ENCODE measurements at regions not wholly inside any gene's neighbourhood (a gene's known extent, or its start where the extent isn't known, plus 50 kb on each side); places are given as distances from the start of the nearest gene placed in this dataset.

DNA sequence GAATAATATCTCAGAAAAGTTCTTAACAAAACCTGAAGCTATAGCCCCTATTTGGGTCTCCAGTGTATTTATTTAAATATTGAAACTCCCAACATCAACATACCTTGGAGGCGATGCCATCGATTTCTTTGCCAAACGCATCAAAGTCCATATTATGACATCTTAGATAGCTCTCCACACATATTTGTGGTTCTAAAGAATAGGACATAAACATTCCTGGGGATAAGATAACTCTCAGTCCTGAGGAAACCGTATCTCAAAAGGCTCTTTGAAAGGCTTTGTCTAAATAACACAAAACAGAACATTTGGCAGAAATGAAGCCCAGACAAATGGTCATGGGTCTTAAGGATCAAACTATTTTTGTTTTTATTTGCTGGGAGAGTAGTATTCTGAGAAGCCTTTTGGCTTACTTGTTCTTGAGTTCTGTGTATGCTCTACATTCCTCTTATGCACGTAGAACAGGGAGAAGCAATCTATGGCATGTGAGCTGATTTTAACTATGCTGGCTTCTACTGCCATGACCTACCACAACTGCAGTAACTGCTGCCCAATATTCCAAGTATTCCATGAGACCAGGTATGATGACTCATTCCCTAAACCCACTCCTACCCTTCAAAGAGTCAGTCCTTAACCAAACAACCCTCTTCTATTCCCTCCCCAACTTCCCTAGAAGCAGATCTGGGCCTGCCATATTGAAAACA is 279.0 kb upstream of the ZFHX3 start:
- Histone ChIP-seq H3K36me3 (no peaks in the 10 kb centered on the region), H3K9me3 (no peaks in the 10 kb centered on the region), H3K4me1 (no peaks in the 10 kb centered on the region), H3K27ac (no peak overlapping the region), H3K4me3 (no peak overlapping the region), H3K27me3 (no peaks in the 10 kb centered on the region)
- 70 to 84% methylated on average over 5 of the region's 5 CpGs for WGBS, 2 donors
- no peak for DNase-seq
- no peak for ATAC-seq (ENCODE audit: low FRiP score in 2 of 2)
- no peak for TF ChIP-seq POLR2AphosphoS5 (IDR thresholded peaks at IDR 0.05)
- TF ChIP-seq, protein P1, sequence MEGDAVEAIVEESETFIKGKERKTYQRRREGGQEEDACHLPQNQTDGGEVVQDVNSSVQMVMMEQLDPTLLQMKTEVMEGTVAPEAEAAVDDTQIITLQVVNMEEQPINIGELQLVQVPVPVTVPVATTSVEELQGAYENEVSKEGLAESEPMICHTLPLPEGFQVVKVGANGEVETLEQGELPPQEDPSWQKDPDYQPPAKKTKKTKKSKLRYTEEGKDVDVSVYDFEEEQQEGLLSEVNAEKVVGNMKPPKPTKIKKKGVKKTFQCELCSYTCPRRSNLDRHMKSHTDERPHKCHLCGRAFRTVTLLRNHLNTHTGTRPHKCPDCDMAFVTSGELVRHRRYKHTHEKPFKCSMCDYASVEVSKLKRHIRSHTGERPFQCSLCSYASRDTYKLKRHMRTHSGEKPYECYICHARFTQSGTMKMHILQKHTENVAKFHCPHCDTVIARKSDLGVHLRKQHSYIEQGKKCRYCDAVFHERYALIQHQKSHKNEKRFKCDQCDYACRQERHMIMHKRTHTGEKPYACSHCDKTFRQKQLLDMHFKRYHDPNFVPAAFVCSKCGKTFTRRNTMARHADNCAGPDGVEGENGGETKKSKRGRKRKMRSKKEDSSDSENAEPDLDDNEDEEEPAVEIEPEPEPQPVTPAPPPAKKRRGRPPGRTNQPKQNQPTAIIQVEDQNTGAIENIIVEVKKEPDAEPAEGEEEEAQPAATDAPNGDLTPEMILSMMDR (IDR thresholded peaks at IDR 0.05), result no peak
- no peak for TF ChIP-seq POLR2A (IDR thresholded peaks at IDR 0.05)
- no peak for TF ChIP-seq EP300 (IDR thresholded peaks at IDR 0.05)

DNA sequence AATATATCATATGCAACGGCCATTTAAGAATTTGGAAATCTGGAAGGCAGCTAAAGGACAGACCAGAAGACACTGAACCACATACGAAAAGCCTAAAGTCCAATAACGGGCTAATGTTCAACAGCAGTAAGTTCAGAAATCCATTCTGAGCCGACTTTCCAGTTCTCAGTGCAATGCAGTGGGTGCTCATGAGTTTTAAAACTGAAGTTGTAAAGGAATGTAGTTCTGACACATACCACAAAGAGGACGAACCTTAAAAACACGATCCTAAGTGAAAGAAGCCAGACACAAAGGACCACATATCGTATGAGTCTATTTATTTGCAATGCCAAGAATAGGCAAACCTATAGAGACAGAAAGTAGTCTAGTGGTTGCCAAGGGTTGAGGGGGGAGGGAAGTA is 278.3 kb upstream of the ZFHX3 start:
- TF ChIP-seq, protein P1 (IDR thresholded peaks at IDR 0.05), result no peak
- TF ChIP-seq POLR2AphosphoS5 (IDR thresholded peaks at IDR 0.05), result no peak
- TF ChIP-seq POLR2A (IDR thresholded peaks at IDR 0.05), result no peak
- TF ChIP-seq EP300 (IDR thresholded peaks at IDR 0.05), result no peak
- 86 to 91% methylated on average over 7 of the region's 7 CpGs for WGBS, 2 donors
- no peaks in the 10 kb centered on the region for H3K27me3 ChIP-seq
- H3K9me3 ChIP-seq, result no peaks in the 10 kb centered on the region
- H3K4me3 ChIP-seq, result no peak overlapping the region
- no peaks in the 10 kb centered on the region for H3K4me1 ChIP-seq
- DNase-seq, result no peak
- H3K27ac ChIP-seq, result no peak overlapping the region
- H3K36me3 ChIP-seq, result no peaks in the 10 kb centered on the region
- ATAC-seq (ENCODE audit: low FRiP score in 2 of 2), result no peak

DNA sequence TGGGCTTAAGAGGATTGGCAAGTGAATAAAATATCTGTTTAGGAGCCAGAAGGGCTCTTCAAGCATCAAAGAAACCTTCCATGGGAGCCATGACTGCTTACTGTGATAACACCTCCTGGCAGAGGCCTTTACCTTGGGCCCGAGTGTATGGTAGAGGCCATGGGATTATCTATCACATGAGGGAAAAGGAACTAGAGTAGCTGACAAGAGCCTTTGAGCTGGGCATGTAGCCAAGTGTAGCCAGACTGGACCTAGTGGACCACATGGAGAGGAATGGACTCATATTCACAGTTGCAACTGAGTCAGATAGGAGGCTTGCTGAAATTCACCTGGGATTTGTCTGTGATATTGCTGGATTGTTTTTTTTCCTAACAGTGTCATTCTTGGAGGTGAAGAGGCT is 276.0 kb upstream of the ZFHX3 start:
- TF ChIP-seq POLR2AphosphoS5 (IDR thresholded peaks at IDR 0.05) (no peak), EP300 (IDR thresholded peaks at IDR 0.05) (no peak), POLR2A (IDR thresholded peaks at IDR 0.05) (no peak)
- TF ChIP-seq, protein P1 (IDR thresholded peaks at IDR 0.05), result no peak
- Histone ChIP-seq H3K9me3 (no peaks in the 10 kb centered on the region), H3K27ac (no peak overlapping the region), H3K27me3 (no peaks in the 10 kb centered on the region), H3K36me3 (no peaks in the 10 kb centered on the region), H3K4me3 (no peak overlapping the region), H3K4me1 (no peaks in the 10 kb centered on the region)
- 45 to 60% methylated on average over 1 of the region's 1 CpG for WGBS, 2 donors
- peak in 1 of 2 donors; percentile 22 for DNase-seq
- no peak for ATAC-seq (ENCODE audit: low FRiP score in 2 of 2)

DNA sequence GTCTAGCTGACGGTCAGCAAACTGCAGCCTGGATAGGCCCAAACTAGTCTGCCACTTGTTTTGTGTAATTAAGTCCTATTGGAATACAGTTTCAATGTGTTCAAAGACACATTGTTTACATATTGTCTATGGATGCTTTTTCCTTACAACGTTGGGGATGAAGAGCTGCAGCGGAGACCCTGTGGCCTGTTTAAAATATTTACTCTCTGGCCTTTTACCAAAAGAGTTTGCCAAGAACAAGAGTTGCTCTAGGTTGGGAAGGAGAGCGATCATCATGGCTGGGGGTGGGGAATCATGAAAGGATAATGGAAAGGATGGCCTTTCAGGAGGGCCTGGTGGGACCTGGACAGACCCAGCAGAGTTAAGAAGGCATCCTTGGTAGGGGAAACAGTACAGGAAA is 274.9 kb upstream of the ZFHX3 start:
- no peaks in the 10 kb centered on the region for H3K4me1 ChIP-seq
- 61% methylated on average over 4 of the region's 4 CpGs for WGBS, 2 donors
- no peak for DNase-seq
- H3K4me3 ChIP-seq, result no peak overlapping the region
- H3K27me3 ChIP-seq, result no peaks in the 10 kb centered on the region
- no peaks in the 10 kb centered on the region for H3K36me3 ChIP-seq
- TF ChIP-seq POLR2A (IDR thresholded peaks at IDR 0.05), result no peak
- no peak for TF ChIP-seq EP300 (IDR thresholded peaks at IDR 0.05)
- no peak for TF ChIP-seq POLR2AphosphoS5 (IDR thresholded peaks at IDR 0.05)
- TF ChIP-seq, protein P1 (IDR thresholded peaks at IDR 0.05), result no peak
- H3K27ac ChIP-seq, result no peak overlapping the region
- H3K9me3 ChIP-seq, result no peaks in the 10 kb centered on the region
- no peak for ATAC-seq (ENCODE audit: low FRiP score in 2 of 2)

DNA sequence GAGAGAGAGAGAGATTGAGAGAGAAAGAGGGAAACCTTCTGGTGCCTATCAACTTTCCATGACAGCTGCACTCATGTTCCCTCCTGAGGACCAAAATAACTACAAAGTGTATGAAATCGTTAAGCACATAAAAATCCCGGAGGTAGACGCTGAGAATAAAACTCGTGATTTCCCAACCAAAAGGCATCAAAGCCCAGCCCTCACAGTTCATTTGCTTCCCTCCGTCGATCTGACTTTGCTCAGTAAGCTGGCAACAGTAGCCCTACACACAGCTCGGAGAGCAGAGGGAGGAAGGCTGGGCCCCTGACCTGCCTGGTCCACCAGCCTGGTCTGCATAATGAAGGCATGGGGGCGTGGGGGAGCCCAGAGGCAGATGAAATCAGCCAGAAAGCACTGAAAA is 273.9 kb upstream of the ZFHX3 start:
- DNase-seq (no peak), ATAC-seq (ENCODE audit: low FRiP score in 2 of 2) (no peak)
- no peak overlapping the region for H3K27ac ChIP-seq
- no peaks in the 10 kb centered on the region for H3K27me3 ChIP-seq
- TF ChIP-seq, protein P1 (IDR thresholded peaks at IDR 0.05), result no peak
- no peak for TF ChIP-seq POLR2A (IDR thresholded peaks at IDR 0.05)
- no peak for TF ChIP-seq EP300 (IDR thresholded peaks at IDR 0.05)
- no peak for TF ChIP-seq POLR2AphosphoS5 (IDR thresholded peaks at IDR 0.05)
- H3K4me1 ChIP-seq, result no peaks in the 10 kb centered on the region
- WGBS, 2 donors, result 51 to 55% methylated on average over 6 to 8 of the region's 8 CpGs
- no peaks in the 10 kb centered on the region for H3K36me3 ChIP-seq
- H3K9me3 ChIP-seq, result no peaks in the 10 kb centered on the region
- H3K4me3 ChIP-seq, result no peak overlapping the region

All from upper lobe of left lung (tissue), 6 donors.